GM12872 (cell line): ENCODE measurements at regions not wholly inside any gene's neighbourhood (a gene's known extent, or its start where the extent isn't known, plus 50 kb on each side); places are given as distances from the start of the nearest gene placed in this dataset.

ENCODE experiments used
- TF ChIP-seq, protein P1 (sequence below): IDR thresholded peaks from 3 replicates; pipeline ENCODE4 v1.5.1; 2011; ENCODE audit warnings: low read depth, mild to moderate bottlenecking, low read length, moderate library complexity; ENCODE audit not compliant: insufficient read depth

DNA sequence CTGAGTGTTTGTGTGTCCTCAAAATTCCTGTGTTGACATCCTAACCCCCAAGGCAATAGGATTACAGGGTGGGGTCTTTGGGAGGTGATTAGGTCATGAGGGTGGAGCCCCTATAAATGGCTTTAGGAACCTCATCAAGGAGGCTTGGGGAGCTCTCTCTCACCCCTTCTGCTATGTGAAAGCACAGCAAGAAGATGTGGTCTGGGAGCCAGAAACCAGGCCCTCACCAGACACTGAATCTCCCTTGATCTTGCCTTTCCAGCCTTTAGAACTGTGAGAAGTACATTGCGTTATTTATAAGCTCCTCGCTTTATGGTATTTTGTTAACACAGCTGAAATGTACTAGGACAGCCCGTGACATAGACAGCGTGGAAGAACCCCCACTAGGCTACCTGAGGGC is 712.0 kb upstream of the SGCG start:
- TF ChIP-seq, protein P1, sequence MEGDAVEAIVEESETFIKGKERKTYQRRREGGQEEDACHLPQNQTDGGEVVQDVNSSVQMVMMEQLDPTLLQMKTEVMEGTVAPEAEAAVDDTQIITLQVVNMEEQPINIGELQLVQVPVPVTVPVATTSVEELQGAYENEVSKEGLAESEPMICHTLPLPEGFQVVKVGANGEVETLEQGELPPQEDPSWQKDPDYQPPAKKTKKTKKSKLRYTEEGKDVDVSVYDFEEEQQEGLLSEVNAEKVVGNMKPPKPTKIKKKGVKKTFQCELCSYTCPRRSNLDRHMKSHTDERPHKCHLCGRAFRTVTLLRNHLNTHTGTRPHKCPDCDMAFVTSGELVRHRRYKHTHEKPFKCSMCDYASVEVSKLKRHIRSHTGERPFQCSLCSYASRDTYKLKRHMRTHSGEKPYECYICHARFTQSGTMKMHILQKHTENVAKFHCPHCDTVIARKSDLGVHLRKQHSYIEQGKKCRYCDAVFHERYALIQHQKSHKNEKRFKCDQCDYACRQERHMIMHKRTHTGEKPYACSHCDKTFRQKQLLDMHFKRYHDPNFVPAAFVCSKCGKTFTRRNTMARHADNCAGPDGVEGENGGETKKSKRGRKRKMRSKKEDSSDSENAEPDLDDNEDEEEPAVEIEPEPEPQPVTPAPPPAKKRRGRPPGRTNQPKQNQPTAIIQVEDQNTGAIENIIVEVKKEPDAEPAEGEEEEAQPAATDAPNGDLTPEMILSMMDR = no peak

DNA sequence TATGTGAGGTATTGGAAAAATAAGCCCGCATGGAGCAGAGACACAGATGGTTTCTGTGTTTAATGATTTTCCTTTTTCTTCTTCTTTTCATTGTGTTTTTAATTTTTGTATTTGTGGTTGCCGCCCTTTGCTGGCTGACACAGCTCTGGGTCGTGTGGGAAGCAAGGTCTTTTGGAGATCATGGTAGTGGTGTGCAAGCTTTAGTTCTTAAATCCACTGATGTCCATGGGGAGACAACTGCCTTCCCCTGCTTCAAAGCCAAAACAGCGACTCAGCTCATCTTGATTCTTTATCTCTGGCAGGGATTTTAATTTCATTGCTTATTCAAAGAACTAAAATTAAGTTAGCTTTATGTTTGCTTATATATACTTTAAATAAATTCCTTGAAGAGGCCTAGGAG is 711.3 kb upstream of the SGCG start:
- TF ChIP-seq, protein P1 = no peak

DNA sequence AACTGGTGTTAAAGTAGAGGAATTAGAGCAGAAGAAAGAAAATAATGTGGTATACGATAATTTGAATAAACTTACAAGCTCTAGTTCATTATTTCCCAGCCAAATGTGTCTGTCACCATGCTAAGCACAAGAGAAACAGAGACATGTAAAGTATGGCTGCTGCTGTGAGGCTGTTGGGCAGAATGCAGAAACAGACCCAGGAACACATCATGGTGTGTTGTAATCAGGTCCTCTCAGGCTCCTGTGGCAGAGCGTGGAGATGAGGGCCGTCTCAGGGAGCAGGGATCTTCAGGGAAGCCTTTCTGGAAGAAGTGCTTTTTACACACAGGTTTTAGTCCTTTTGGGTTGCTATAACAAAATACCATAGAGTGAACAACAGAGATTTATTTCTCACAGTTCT is 710.7 kb upstream of the SGCG start:
- TF ChIP-seq, protein P1 = no peak

DNA sequence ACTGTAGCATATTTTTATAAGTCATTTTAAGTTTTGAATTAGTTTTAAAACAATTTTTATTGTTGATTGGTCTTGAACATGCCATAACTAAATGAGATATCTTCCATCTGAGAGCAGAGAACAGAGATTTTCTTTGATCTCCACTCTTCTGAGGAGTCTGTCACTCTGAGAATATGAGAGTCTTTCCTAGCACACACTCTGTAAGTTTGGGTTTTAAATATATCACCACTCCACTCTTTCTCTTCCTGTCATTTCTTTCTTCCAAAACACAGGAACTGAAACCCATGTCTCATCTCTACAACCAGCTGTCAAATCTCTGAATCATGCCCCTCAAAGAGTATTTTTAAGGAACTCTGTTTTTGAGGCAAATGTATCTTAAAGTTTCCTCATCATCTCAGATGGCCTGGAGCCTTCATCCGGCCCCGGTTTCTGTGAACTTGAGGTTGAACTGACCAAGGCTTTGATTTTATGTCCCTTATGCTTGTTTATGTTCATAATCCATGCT is 698.2 kb upstream of the SGCG start:
- TF ChIP-seq, protein P1 = no peak

DNA sequence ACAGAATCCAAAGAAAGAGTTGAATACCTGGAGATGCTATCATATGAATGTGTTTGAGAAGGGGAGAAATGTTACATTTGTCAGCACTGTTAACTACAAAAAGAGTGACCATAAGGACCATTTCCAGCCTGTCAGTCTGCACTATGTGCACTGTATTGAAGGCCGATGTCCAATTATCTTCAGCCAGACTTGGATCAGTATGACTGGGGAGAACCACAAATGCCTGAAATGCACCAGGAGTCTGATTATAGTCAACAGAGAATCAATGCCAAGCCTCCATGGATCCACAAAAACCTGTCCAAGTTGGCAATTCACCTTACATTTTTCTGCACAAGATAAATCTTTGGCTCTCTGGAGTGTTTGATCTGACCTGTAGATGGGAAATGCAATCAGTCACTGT is 697.5 kb upstream of the SGCG start:
- TF ChIP-seq, protein P1 = no peak

DNA sequence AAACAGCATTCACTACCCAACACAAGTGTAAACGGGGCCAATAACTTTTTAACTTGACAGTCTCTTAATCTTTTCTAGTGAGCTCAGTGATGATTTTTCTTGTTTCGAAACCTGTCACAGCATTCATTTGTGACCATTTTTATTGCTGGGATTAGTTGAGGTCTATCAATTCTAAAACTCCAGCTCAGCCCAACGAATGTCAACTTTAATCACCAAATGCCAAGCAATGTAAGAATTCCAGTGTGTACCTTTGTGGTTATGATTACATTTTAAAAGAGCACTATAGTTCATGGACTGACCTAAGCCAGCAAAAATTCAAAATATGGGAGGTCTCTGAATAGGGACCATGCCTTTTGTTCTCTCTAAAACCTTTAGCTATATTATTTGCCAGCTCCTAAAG is 694.3 kb upstream of the SGCG start:
- TF ChIP-seq, protein P1 = no peak

DNA sequence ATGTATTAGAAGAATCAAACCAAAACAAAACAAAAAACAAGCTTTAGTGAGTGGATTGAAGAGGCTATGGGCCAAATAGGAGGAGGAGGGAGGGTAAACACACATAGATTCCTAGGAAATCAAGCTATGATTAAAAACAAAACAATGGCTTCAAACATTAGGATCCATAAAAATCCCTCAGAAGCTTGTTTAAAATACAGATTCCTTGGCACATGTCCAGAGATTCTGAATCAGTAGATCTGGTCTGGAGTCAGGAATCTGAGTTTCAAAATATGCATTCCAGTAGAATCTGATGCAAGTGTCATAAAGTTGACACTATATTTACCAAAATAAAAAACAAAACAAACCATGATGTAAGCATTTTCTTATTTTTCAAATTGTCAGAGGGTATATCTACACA is 692.8 kb upstream of the SGCG start:
- TF ChIP-seq, protein P1 = no peak

DNA sequence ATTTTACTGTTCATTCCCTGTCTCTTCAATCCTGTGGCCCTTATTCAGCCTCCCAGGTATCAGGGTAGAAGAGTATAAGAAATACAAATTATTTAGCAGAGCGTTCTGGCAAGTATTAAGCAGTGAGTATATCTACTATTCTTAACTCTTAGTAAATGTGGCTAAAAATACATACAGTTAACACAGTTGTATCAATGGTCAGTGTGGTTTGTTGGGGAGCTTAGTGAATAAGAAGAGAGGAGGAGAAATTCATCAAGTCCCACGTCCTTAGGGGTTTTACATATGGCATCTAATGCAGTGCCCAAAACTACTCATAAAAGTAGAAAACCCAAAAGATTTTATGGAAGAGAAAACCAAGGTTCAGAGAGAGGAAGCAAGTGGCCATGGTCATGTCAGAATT is 691.0 kb upstream of the SGCG start:
- TF ChIP-seq, protein P1 = no peak
